ENCODE measurements at regions not wholly inside any gene's neighbourhood (a gene's known extent, or its start where the extent isn't known, plus 50 kb on each side); places are given as distances from the start of the nearest gene placed in this dataset.

GRCh38 chr4:154126276-154126675 lies 337.4 kb upstream of the SFRP2 start:
- WGBS (ENCODE audit: extremely low coverage, insufficient coverage, low lambda C conversion rate): no CpG with 5 or more reads among the region's 1 CpG
- no peak overlapping the region for H2BK15ac ChIP-seq (replicated peaks; ENCODE audit: low read depth)
- H3K36me3 ChIP-seq (ENCODE audit: control insufficient read depth, insufficient read depth, low read length): no peaks in the 10 kb centered on the region

GRCh38 chr4:154125340-154125739 lies 336.5 kb upstream of the SFRP2 start:
- no peak overlapping the region for H3K27ac ChIP-seq (ENCODE audit: low read depth, low read length)
- H4K8ac ChIP-seq (ENCODE audit: low read depth, low read length): no peak overlapping the region
- H3K23ac ChIP-seq (ENCODE audit: low read length): no peak overlapping the region
- H3K79me2 ChIP-seq (ENCODE audit: control insufficient read depth, insufficient read depth, low read length): no peaks in the 10 kb centered on the region
- no peaks in the 10 kb centered on the region for H3K4me1 ChIP-seq (ENCODE audit: control insufficient read depth, low read depth, low read length)
- H2AK5ac ChIP-seq (ENCODE audit: low read length): no peak overlapping the region
- H3K4ac ChIP-seq (ENCODE audit: low read depth, low read length): no peak overlapping the region
- H2BK5ac ChIP-seq (ENCODE audit: low read length): no peak overlapping the region
- H2BK120ac ChIP-seq (ENCODE audit: low read depth, low read length): no peak overlapping the region
- no peak overlapping the region for H2BK15ac ChIP-seq (replicated peaks; ENCODE audit: low read depth)
- no peak overlapping the region for H3K9ac ChIP-seq (ENCODE audit: low read length)
- H3K4me3 ChIP-seq (ENCODE audit: low read length): no peak overlapping the region
- no peaks in the 10 kb centered on the region for H3K79me1 ChIP-seq (ENCODE audit: low read length)
- no peaks in the 10 kb centered on the region for H3K36me3 ChIP-seq (ENCODE audit: control insufficient read depth, insufficient read depth, low read length)
- no CpG with 5 or more reads among the region's 3 CpGs for WGBS (ENCODE audit: extremely low coverage, insufficient coverage, low lambda C conversion rate)
- H3K56ac ChIP-seq (ENCODE audit: low read length): no peak overlapping the region
- H3K4me2 ChIP-seq (ENCODE audit: low read length): no peak overlapping the region
- H3K27me3 ChIP-seq (ENCODE audit: insufficient read depth, low read length, poor library complexity): no peaks in the 10 kb centered on the region
- no peak overlapping the region for H4K5ac ChIP-seq (ENCODE audit: low read length)
- no peak overlapping the region for H3K18ac ChIP-seq (ENCODE audit: low read length)
- DNase-seq: no peak

More at GRCh38 chr4:154126276-154126675, 337.4 kb upstream of the SFRP2 start:
- Histone ChIP-seq H3K27me3 (ENCODE audit: insufficient read depth, low read length, poor library complexity) (no peaks in the 10 kb centered on the region), H3K27ac (ENCODE audit: low read depth, low read length) (no peak overlapping the region), H3K18ac (ENCODE audit: low read length) (no peak overlapping the region), H3K56ac (ENCODE audit: low read length) (no peak overlapping the region), H2AK5ac (ENCODE audit: low read length) (no peak overlapping the region), H3K4me2 (ENCODE audit: low read length) (no peak overlapping the region), H3K4ac (ENCODE audit: low read depth, low read length) (no peak overlapping the region), H3K79me2 (ENCODE audit: control insufficient read depth, insufficient read depth, low read length) (no peaks in the 10 kb centered on the region), H3K23ac (ENCODE audit: low read length) (no peak overlapping the region), H3K9ac (ENCODE audit: low read length) (no peak overlapping the region), H2BK5ac (ENCODE audit: low read length) (no peak overlapping the region), H2BK120ac (ENCODE audit: low read depth, low read length) (no peak overlapping the region), H3K79me1 (ENCODE audit: low read length) (no peaks in the 10 kb centered on the region), H4K8ac (ENCODE audit: low read depth, low read length) (no peak overlapping the region), H3K4me3 (ENCODE audit: low read length) (no peak overlapping the region), H4K5ac (ENCODE audit: low read length) (no peak overlapping the region), H3K4me1 (ENCODE audit: control insufficient read depth, low read depth, low read length) (no peaks in the 10 kb centered on the region)
- no peak for DNase-seq

- H2BK120ac ChIP-seq (ENCODE audit: low read depth, low read length): no peak overlapping the region
- H2BK15ac ChIP-seq (replicated peaks; ENCODE audit: low read depth): no peak overlapping the region
- WGBS (ENCODE audit: extremely low coverage, insufficient coverage, low lambda C conversion rate): no CpG with 5 or more reads among the region's 4 CpGs
- H3K4me2 ChIP-seq (ENCODE audit: low read length): no peak overlapping the region
- no peak overlapping the region for H4K8ac ChIP-seq (ENCODE audit: low read depth, low read length)
- H2AK5ac ChIP-seq (ENCODE audit: low read length): no peak overlapping the region
- H3K4me1 ChIP-seq (ENCODE audit: control insufficient read depth, low read depth, low read length): no peaks in the 10 kb centered on the region
- no peak overlapping the region for H3K56ac ChIP-seq (ENCODE audit: low read length)
- no peaks in the 10 kb centered on the region for H3K27me3 ChIP-seq (ENCODE audit: insufficient read depth, low read length, poor library complexity)
- no peaks in the 10 kb centered on the region for H3K79me1 ChIP-seq (ENCODE audit: low read length)
- H3K23ac ChIP-seq (ENCODE audit: low read length): no peak overlapping the region
- no peak overlapping the region for H3K4ac ChIP-seq (ENCODE audit: low read depth, low read length)
- DNase-seq: no peak
- H3K4me3 ChIP-seq (ENCODE audit: low read length): no peak overlapping the region
- H3K36me3 ChIP-seq (ENCODE audit: control insufficient read depth, insufficient read depth, low read length): no peaks in the 10 kb centered on the region
- no peak overlapping the region for H3K27ac ChIP-seq (ENCODE audit: low read depth, low read length)
- H4K5ac ChIP-seq (ENCODE audit: low read length): no peak overlapping the region
- H3K18ac ChIP-seq (ENCODE audit: low read length): no peak overlapping the region
- H3K79me2 ChIP-seq (ENCODE audit: control insufficient read depth, insufficient read depth, low read length): no peaks in the 10 kb centered on the region
- H2BK5ac ChIP-seq (ENCODE audit: low read length): no peak overlapping the region
- H3K9ac ChIP-seq (ENCODE audit: low read length): no peak overlapping the region
These were observed 335.8 kb upstream of the SFRP2 start for GRCh38 chr4:154124539-154125255.

- H3K79me1 ChIP-seq (ENCODE audit: low read length): no peaks in the 10 kb centered on the region
- no peak overlapping the region for H3K27ac ChIP-seq (ENCODE audit: low read depth, low read length)
- no peak overlapping the region for H2BK15ac ChIP-seq (replicated peaks; ENCODE audit: low read depth)
- H4K5ac ChIP-seq (ENCODE audit: low read length): no peak overlapping the region
- H3K27me3 ChIP-seq (ENCODE audit: insufficient read depth, low read length, poor library complexity): no peaks in the 10 kb centered on the region
- DNase-seq: no peak
- no peak overlapping the region for H3K23ac ChIP-seq (ENCODE audit: low read length)
- H4K8ac ChIP-seq (ENCODE audit: low read depth, low read length): no peak overlapping the region
- H3K4ac ChIP-seq (ENCODE audit: low read depth, low read length): no peak overlapping the region
- no peak overlapping the region for H2BK120ac ChIP-seq (ENCODE audit: low read depth, low read length)
- H2AK5ac ChIP-seq (ENCODE audit: low read length): no peak overlapping the region
- no CpG with 5 or more reads among the region's 3 CpGs for WGBS (ENCODE audit: extremely low coverage, insufficient coverage, low lambda C conversion rate)
- no peak overlapping the region for H3K9ac ChIP-seq (ENCODE audit: low read length)
- H3K36me3 ChIP-seq (ENCODE audit: control insufficient read depth, insufficient read depth, low read length): no peaks in the 10 kb centered on the region
- H3K4me1 ChIP-seq (ENCODE audit: control insufficient read depth, low read depth, low read length): no peaks in the 10 kb centered on the region
- no peak overlapping the region for H3K4me2 ChIP-seq (ENCODE audit: low read length)
- H3K56ac ChIP-seq (ENCODE audit: low read length): no peak overlapping the region
- no peak overlapping the region for H2BK5ac ChIP-seq (ENCODE audit: low read length)
- H3K18ac ChIP-seq (ENCODE audit: low read length): no peak overlapping the region
- H3K4me3 ChIP-seq (ENCODE audit: low read length): no peak overlapping the region
- H3K79me2 ChIP-seq (ENCODE audit: control insufficient read depth, insufficient read depth, low read length): no peaks in the 10 kb centered on the region
These were observed 335.0 kb upstream of the SFRP2 start for GRCh38 chr4:154123897-154124296.

- Histone ChIP-seq H3K9ac (ENCODE audit: low read length) (no peak overlapping the region), H3K4me3 (ENCODE audit: low read length) (no peak overlapping the region), H3K23ac (ENCODE audit: low read length) (no peak overlapping the region), H3K4me1 (ENCODE audit: control insufficient read depth, low read depth, low read length) (no peaks in the 10 kb centered on the region), H3K27me3 (ENCODE audit: insufficient read depth, low read length, poor library complexity) (no peaks in the 10 kb centered on the region), H4K8ac (ENCODE audit: low read depth, low read length) (no peak overlapping the region), H2BK5ac (ENCODE audit: low read length) (no peak overlapping the region), H2BK120ac (ENCODE audit: low read depth, low read length) (no peak overlapping the region), H3K27ac (ENCODE audit: low read depth, low read length) (no peak overlapping the region), H3K18ac (ENCODE audit: low read length) (no peak overlapping the region), H3K79me2 (ENCODE audit: control insufficient read depth, insufficient read depth, low read length) (no peaks in the 10 kb centered on the region), H3K79me1 (ENCODE audit: low read length) (no peaks in the 10 kb centered on the region), H3K36me3 (ENCODE audit: control insufficient read depth, insufficient read depth, low read length) (no peaks in the 10 kb centered on the region), H3K4me2 (ENCODE audit: low read length) (no peak overlapping the region), H2AK5ac (ENCODE audit: low read length) (no peak overlapping the region), H4K5ac (ENCODE audit: low read length) (no peak overlapping the region), H2BK15ac (replicated peaks; ENCODE audit: low read depth) (no peak overlapping the region), H3K56ac (ENCODE audit: low read length) (no peak overlapping the region), H3K4ac (ENCODE audit: low read depth, low read length) (no peak overlapping the region)
- peak; percentile 2 for DNase-seq
- no CpG with 5 or more reads among the region's 4 CpGs for WGBS (ENCODE audit: extremely low coverage, insufficient coverage, low lambda C conversion rate)
These were observed 331.9 kb upstream of the SFRP2 start for GRCh38 chr4:154120690-154121345.

All from mesendoderm (in vitro differentiated cells).